ENCODE measurements at regions not wholly inside any gene's neighbourhood (a gene's known extent, or its start where the extent isn't known, plus 50 kb on each side); places are given as distances from the start of the nearest gene placed in this dataset.
"Not testable (repeated sequence)": the region's sequence is repeated elsewhere in the genome, so short reads cannot be mapped to it uniquely, and the experiment has no call there.

GRCh38 chr21:15638856-15639549, 90.8 kb upstream of the USP25 start:
- Histone ChIP-seq H2AFZ (ENCODE audit: low read depth, low read length) (no peak overlapping the region), H3K4me2 (ENCODE audit: low read length) (no peak overlapping the region), H3K9ac (ENCODE audit: low read length) (no peak overlapping the region), H3K4me1 (ENCODE audit: insufficient read depth, low read length) (no peaks in the 10 kb centered on the region), H3K36me3 (ENCODE audit: insufficient read depth, low read length) (no peaks in the 10 kb centered on the region), H3K4me3 (ENCODE audit: insufficient read depth, low read depth, low read length) (no peak overlapping the region), H3K27me3 (ENCODE audit: insufficient read depth, low read length) (no peaks in the 10 kb centered on the region), H4K20me1 (ENCODE audit: insufficient read depth, low read length) (no peaks in the 10 kb centered on the region), H3K9me3 (ENCODE audit: insufficient read depth, low read depth, low read length) (no peaks in the 10 kb centered on the region), H3K79me2 (ENCODE audit: insufficient read depth, low read length) (no peaks in the 10 kb centered on the region), H3K27ac (ENCODE audit: low read depth, low read length) (no peak overlapping the region)
- peak; percentile 44 for DNase-seq (ENCODE audit: low read depth)
- FAIRE-seq = no peak
- Mint-ChIP-seq H3K36me3 (ENCODE audit: low read depth, unreplicated experiment) (no peaks in the 10 kb centered on the region), H3K27ac (ENCODE audit: unreplicated experiment) (no peak overlapping the region), H3K4me3 (ENCODE audit: unreplicated experiment) (no peak overlapping the region), H3K9me3 (ENCODE audit: unreplicated experiment) (no peaks in the 10 kb centered on the region), H3K27me3 (ENCODE audit: low read depth, unreplicated experiment) (peaks cover 4% of the 10 kb centered on the region), H3K4me1 (ENCODE audit: low read depth, unreplicated experiment) (peaks cover 4% of the 10 kb centered on the region)
- no peak for TF ChIP-seq EZH2 (IDR thresholded peaks at IDR 0.05; ENCODE audit: insufficient read depth, low read length)
- TF ChIP-seq, protein P1, sequence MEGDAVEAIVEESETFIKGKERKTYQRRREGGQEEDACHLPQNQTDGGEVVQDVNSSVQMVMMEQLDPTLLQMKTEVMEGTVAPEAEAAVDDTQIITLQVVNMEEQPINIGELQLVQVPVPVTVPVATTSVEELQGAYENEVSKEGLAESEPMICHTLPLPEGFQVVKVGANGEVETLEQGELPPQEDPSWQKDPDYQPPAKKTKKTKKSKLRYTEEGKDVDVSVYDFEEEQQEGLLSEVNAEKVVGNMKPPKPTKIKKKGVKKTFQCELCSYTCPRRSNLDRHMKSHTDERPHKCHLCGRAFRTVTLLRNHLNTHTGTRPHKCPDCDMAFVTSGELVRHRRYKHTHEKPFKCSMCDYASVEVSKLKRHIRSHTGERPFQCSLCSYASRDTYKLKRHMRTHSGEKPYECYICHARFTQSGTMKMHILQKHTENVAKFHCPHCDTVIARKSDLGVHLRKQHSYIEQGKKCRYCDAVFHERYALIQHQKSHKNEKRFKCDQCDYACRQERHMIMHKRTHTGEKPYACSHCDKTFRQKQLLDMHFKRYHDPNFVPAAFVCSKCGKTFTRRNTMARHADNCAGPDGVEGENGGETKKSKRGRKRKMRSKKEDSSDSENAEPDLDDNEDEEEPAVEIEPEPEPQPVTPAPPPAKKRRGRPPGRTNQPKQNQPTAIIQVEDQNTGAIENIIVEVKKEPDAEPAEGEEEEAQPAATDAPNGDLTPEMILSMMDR (IDR thresholded peaks at IDR 0.05; ENCODE audit: insufficient read depth, low read depth, low read length) = no peak

DNA sequence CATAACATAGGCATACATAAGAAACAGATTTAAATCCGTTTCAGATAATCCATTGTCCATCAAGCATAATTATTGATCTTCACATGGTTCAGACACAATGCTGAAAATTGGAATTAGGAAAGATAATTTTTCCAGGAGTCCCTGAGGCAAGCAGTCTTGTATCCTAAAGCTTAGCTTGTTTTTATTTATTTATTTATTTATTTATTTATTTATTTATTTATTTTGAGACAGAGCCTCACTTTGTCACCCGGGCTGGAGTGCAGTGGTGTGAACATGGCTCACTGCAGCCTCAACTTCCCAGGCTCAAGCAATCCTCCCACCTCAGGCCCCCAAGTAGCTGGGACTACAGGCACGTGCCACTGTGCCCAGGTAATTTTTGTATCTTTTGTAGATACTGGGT, 89.7 kb upstream of the USP25 start:
- H3K27ac Mint-ChIP-seq (ENCODE audit: unreplicated experiment); H3K4me3 ChIP-seq (ENCODE audit: insufficient read depth, low read depth, low read length); H3K36me3 ChIP-seq (ENCODE audit: insufficient read depth, low read length); H3K4me1 Mint-ChIP-seq (ENCODE audit: low read depth, unreplicated experiment); H3K9me3 Mint-ChIP-seq (ENCODE audit: unreplicated experiment); H3K9me3 ChIP-seq (ENCODE audit: insufficient read depth, low read depth, low read length); H4K20me1 ChIP-seq (ENCODE audit: insufficient read depth, low read length); H3K27me3 ChIP-seq (ENCODE audit: insufficient read depth, low read length); DNase-seq (ENCODE audit: low read depth); H3K4me2 ChIP-seq (ENCODE audit: low read length); H3K36me3 Mint-ChIP-seq (ENCODE audit: low read depth, unreplicated experiment); H3K79me2 ChIP-seq (ENCODE audit: insufficient read depth, low read length); FAIRE-seq; H3K27me3 Mint-ChIP-seq (ENCODE audit: low read depth, unreplicated experiment); H3K9ac ChIP-seq (ENCODE audit: low read length); H2AFZ ChIP-seq (ENCODE audit: low read depth, low read length); H3K4me3 Mint-ChIP-seq (ENCODE audit: unreplicated experiment); H3K27ac ChIP-seq (ENCODE audit: low read depth, low read length); H3K4me1 ChIP-seq (ENCODE audit: insufficient read depth, low read length): not testable (repeated sequence)

DNA sequence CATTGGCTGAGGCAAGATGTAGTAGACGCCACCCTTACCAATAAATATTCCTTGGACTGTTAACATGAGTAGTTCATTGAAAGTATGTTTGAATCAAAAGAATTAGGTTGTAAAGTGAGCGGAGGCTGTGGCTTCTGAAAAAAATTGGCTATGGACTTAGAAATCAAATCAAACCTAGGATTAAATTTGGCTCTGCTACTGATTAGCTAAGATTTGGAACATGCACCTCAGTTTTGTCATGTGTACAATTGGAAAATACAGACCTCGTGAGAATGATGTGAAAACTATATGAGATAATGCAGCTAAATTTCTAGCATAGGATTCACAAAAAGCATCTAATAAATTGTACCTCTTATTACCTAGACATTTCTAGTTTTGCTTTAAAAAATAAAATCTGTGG, 85.3 kb upstream of the USP25 start:
- Mint-ChIP-seq H3K36me3 (ENCODE audit: low read depth, unreplicated experiment) (no peaks in the 10 kb centered on the region), H3K27me3 (ENCODE audit: low read depth, unreplicated experiment) (peaks cover 2% of the 10 kb centered on the region), H3K4me1 (ENCODE audit: low read depth, unreplicated experiment) (no peaks in the 10 kb centered on the region), H3K9me3 (ENCODE audit: unreplicated experiment) (no peaks in the 10 kb centered on the region), H3K4me3 (ENCODE audit: unreplicated experiment) (no peak overlapping the region), H3K27ac (ENCODE audit: unreplicated experiment) (no peak overlapping the region)
- Histone ChIP-seq H3K27ac (ENCODE audit: low read depth, low read length) (no peak overlapping the region), H3K36me3 (ENCODE audit: insufficient read depth, low read length) (no peaks in the 10 kb centered on the region), H3K4me1 (ENCODE audit: insufficient read depth, low read length) (no peaks in the 10 kb centered on the region), H4K20me1 (ENCODE audit: insufficient read depth, low read length) (no peaks in the 10 kb centered on the region), H3K9ac (ENCODE audit: low read length) (no peak overlapping the region), H3K79me2 (ENCODE audit: insufficient read depth, low read length) (no peaks in the 10 kb centered on the region), H3K4me2 (ENCODE audit: low read length) (no peak overlapping the region), H3K9me3 (ENCODE audit: insufficient read depth, low read depth, low read length) (no peaks in the 10 kb centered on the region), H3K4me3 (ENCODE audit: insufficient read depth, low read depth, low read length) (no peak overlapping the region), H3K27me3 (ENCODE audit: insufficient read depth, low read length) (no peaks in the 10 kb centered on the region), H2AFZ (ENCODE audit: low read depth, low read length) (no peak overlapping the region)
- no peak for TF ChIP-seq EZH2 (IDR thresholded peaks at IDR 0.05; ENCODE audit: insufficient read depth, low read length)
- TF ChIP-seq, protein P1 (IDR thresholded peaks at IDR 0.05; ENCODE audit: insufficient read depth, low read depth, low read length) = no peak
- FAIRE-seq (no peak), DNase-seq (ENCODE audit: low read depth) (no peak)

Measured in astrocyte (in vitro differentiated cells and primary cell).